Hepatic stellate cell (primary cell): ENCODE measurements at regions not wholly inside any gene's neighbourhood (a gene's known extent, or its start where the extent isn't known, plus 50 kb on each side); places are given as distances from the start of the nearest gene placed in this dataset.
"Not testable (repeated sequence)": the region's sequence is repeated elsewhere in the genome, so short reads cannot be mapped to it uniquely, and the experiment has no call there.

Experiments used
- DNase-seq: peaks from one replicate; pipeline ENCODE4 v3.0.0; 2011; ENCODE audit warnings: low spot score

DNA sequence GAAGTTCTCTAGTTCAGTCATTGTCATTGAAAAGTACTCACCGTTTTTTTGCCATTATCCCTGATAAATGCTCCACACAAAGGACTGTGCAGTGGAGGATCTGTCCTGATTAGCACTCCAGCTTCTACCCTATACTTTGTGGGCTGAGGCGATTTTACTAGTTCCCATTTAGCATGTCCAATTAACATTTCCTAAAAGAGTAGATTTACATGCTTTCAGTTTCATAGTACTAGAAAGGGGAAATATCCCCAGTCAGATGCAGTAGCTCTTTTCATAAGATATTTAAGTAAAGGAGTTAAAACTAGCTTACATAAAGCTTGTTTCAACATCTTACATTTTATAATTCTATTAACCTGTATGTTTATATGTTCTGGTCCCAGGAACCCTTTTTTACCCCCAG lies 144.9 kb upstream of the APOOL start:
- not testable (repeated sequence) for DNase-seq

DNA sequence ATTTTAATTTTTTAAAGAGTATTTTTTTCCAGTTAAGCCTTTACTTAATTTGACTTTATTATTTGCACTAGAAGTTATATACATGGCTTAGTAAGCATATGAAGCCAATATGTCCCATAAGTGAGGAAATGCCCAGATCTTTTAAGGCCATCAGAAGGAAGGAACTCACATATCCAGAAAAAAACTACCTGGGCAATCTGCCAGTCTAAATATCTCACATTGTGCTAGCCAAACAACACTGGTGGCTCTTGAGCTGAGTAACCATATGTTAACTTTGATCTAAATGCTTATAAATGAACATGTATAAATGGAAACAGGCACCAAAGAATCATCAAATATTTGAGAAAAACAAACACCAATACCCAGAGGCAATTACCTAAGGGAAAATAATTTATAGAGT lies 138.6 kb upstream of the APOOL start:
- no peak for DNase-seq

DNA sequence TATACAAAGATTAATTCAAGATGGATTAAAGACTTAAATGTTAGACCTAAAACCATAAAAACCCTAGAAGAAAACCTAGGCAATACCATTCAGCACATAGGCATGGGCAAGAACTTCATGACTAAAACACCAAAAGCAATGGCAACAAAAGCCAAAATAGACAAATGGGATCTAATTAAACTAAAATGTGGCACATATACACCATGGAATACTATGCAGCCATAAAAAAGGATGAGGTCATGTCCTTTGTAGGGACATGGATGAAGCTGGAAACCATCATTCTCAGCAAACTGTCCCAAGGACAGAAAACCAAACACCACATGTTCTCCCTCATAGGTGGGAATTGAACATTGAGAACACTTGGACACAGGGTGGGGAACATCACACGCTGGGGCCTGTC lies 133.4 kb upstream of the APOOL start:
- DNase-seq = not testable (repeated sequence)

DNA sequence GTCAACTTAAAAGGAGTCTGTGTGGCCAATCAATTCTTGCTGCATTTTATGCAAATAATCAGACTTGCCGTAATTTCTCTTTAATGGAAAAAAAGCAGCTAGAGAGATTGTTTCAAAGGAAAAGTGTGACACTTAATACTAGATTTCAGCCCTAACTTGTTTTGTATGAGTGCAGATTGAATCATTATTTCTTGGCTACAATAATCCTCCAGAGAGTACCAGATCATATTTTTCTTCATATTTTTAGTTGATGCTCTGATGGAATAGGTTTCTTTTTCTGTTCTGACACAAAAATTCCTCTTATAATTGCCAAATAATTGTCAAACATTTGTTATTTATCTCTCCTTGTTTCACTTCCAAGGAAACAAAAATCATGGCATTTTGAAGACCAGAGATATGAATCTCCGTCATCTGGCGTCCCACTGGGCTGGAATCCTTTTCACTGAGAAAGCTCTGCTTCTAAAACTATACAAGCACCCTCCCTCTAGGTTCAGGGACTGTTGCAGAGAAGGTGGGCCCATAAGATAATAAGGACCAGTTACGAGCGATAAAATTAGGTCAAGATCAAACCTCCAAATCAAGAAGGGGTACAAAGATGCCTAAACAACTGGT lies 131.4 kb upstream of the APOOL start:
- not testable (repeated sequence) for DNase-seq

DNA sequence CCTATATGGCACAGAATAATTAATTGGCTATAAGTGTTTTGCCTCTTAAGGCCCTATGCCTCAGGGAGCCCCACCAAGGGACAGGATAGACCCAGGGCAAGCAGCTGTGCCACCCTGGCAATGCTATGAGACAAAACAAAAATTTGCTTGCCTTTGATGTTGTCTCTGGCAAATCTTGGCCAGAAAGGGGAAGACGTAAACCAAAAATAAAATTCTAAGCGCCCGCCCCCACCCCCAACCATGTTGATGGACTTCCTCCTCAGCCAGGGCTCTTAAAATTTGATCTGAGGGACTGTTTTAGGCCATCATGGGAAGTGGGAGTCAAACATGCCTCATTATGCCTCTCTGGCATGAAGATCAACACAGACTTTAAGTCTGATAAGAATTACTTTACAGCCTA lies 130.5 kb upstream of the APOOL start:
- no peak for DNase-seq

GRCh38 chrX:84876876-84877275 lies 126.8 kb upstream of the APOOL start:
- no peak for DNase-seq

- DNase-seq = no peak
These were observed 109.8 kb upstream of the APOOL start for GRCh38 chrX:84893897-84894296.

DNA sequence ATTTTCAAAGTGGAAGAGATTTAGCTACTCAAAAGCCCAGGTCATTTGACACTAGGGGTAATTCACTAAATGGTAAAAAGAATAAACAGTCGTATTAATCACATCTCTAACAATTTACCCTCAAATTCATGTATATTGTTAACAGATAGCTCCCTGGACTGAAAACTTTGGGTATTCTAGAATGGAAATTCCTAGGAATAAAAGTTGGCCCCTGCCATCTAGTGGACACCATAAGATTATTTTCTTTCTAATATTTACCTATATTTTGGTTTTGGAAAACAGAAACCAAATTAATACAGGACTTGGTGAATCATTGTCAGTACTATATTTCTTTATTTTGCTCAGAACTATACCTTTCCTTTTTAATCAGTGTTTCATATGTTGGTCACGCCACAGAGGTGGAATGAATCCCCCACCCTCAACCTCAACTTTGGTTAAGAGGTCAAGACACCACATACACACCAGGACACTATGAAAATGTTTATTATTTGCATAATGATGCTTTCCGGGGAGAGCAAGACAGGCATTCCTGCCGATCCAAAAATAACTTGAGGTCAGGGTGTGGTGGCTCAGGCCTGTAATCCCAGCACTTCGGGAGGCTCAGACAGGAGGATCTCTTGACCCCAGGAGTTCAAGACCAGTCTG lies 96.2 kb upstream of the APOOL start:
- DNase-seq = peak; percentile 2

GRCh38 chrX:84909151-84909550 lies 94.5 kb upstream of the APOOL start:
- DNase-seq = no peak

GRCh38 chrX:84924624-84925023 lies 79.1 kb upstream of the APOOL start:
- no peak for DNase-seq

DNA sequence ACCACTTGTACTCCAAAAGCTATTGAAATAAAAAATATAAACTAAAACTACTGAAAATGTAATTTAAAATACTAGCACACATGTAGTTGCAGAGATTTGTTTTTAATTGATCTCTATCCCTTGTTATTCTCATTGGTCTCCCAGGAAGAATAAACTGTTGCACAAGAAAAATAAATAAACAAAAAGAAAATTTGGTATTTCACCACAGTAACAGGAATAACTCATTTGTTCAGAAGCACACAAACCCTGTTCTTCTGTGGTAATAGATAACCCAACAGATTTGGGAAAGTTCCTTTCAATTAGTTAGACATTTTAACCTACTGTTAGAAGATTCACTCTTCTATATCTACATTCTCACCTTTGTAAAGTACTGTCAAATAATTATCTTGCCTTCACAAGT lies 70.9 kb upstream of the APOOL start:
- no peak for DNase-seq

DNA sequence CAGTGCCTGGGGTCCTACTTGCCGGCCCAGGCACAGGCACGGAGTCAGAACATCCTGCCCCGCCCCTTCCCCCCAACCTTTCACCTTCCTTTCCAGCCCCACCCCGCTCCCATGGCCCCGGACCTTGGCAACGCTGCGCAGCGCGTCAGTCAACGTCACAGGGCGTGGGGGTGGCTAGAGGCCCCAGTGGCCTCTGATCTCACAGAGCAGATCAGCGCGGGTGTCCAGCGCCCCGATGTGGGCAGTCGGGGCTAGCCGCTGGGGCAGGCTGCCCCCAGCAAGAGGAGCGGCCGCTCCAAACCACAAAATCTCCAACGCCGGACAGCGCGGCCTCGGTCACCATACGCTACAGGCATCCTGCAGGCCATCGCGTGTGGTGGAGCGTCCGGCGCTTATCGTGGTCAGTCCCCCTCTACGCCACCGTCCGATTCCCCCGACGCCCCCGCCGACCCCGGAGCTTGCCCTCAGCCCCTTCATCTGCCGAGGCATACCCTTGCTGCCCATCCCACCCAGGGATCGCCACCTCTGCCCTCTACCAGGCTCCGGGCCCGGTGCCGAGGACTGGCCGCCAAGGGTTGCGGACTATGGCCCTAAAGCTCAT lies 69.6 kb upstream of the APOOL start:
- no peak for DNase-seq
